Fibroblast of pulmonary artery (primary cell): ENCODE measurements at regions not wholly inside any gene's neighbourhood (a gene's known extent, or its start where the extent isn't known, plus 50 kb on each side); places are given as distances from the start of the nearest gene placed in this dataset.

Experiments
- DNase-seq: peaks from one replicate; pipeline ENCODE4 v3.0.0-alpha.2; 2010; ENCODE audit warnings: low read depth
- H3K4me3 ChIP-seq: replicated peaks from 2 replicates; pipeline ENCODE4 v1.5.1; 2011; ENCODE audit warnings: low read depth, mild to moderate bottlenecking, control low read depth, low read length, moderate library complexity
- TF ChIP-seq, protein P1 (sequence below): IDR thresholded peaks from 2 replicates; pipeline ENCODE4 v1.5.1; 2011; ENCODE audit warnings: mild to moderate bottlenecking, control low read depth, low read length, inconsistent platforms; ENCODE audit errors: missing control alignments

DNA sequence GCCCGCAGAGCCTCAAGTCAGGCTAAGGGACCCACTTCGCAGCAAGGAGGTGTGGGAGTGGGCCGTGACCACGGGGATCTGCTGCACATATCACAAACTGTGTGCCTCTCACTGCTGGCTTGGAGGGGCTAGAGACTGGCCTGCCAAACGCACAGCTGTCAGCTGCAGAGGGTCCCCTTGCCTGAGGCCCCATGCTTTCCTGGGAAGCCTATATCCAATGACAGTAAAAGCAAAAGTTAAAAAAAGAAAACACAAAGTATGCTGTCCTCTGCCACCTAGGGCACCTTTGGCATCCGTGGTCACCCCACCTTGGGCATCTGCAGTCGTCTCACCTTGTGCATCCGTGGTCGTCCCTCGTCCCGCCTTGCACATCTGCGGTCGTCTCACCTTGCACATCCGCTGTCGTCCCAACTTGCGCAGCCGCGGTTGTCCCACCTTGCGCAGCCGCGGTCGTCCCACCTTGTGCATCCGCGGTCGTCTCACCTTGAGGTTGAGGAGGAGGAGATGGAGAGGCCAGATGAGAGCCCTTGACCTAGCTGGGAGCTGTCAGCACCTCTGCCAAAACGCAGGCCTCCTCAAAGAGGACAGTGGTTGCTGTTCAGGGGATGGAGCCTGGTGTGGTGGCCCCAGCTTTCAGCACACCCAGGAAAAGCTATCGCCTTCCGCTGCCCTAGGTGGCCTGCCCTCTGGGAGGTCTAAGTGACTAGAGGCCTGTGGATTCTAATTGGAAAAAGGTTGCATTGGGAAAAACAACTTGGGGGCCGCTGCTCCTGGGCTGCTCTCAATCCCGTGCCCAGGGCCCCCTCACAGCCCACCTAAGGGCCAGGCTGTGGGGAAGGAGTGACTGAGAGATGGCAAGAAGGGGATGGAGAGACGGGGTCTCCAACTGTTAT is 90.5 kb downstream of the MYEOV start:
- H3K4me3 ChIP-seq: no peak overlapping the region
- no peak for DNase-seq
- TF ChIP-seq, protein P1, sequence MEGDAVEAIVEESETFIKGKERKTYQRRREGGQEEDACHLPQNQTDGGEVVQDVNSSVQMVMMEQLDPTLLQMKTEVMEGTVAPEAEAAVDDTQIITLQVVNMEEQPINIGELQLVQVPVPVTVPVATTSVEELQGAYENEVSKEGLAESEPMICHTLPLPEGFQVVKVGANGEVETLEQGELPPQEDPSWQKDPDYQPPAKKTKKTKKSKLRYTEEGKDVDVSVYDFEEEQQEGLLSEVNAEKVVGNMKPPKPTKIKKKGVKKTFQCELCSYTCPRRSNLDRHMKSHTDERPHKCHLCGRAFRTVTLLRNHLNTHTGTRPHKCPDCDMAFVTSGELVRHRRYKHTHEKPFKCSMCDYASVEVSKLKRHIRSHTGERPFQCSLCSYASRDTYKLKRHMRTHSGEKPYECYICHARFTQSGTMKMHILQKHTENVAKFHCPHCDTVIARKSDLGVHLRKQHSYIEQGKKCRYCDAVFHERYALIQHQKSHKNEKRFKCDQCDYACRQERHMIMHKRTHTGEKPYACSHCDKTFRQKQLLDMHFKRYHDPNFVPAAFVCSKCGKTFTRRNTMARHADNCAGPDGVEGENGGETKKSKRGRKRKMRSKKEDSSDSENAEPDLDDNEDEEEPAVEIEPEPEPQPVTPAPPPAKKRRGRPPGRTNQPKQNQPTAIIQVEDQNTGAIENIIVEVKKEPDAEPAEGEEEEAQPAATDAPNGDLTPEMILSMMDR: no peak

DNA sequence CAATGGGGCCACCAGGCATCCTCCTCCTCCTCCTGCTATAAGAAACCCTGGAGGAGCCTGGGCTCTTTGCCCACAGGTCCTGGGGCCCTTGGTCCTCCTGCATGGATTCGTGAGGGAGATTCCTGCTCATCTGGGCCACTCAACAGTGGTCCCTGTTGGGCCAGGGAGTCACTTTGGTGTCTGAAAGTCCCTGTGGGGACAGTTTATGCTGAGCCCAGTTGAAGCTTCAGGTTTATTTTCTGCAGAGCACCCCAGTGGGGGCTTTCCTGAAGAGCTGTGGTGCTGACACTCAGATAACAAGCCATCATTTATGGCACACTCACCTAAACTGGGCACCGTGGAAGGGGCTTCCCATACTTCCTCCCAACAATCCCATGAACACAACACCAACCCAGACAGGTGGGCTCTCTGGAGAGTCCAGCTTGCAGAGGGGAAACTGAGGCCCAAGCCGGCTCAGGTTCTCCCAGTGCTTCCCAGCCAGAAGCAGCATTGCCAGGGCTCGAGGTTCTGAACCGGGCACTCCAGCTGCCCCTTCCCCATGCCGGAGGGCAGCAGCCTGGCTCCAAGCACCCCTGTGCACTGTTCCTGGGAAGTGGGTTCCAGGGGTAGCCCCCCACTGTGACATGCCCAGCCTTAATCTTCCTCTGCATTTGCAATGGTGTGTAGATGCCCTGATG is 91.3 kb downstream of the MYEOV start:
- TF ChIP-seq, protein P1: no peak
- no peak overlapping the region for H3K4me3 ChIP-seq
- DNase-seq: no peak

DNA sequence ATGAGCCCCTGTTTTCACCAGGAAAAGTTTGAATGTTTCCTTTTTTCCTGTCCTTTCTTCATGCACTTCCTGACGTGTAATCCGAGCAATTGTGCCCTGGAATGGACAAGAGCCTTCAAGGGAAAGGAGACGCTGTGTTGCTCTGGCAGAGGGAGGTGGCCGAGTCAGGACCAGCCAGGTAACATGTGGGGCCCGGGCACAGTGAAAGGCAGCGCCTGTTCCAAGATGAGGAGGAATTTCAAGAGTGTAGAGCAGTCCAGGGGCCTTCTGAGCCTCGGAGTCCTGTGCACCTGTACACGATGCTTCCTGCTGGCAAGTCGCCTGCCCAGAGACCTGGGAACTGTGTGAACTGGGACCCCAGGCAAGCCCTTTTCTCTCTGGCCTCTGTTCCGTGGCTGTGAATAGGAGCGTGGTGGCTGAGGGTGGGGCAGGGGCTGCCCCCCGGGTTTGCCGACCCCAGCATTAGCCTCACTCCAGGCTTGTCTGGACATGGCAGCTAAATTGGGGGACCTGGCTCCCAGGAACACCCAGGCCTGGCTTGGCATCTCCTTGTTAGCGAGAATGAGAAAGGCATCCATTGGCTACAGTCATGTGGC is 92.0 kb downstream of the MYEOV start:
- no peak overlapping the region for H3K4me3 ChIP-seq
- TF ChIP-seq, protein P1: no peak
- no peak for DNase-seq

DNA sequence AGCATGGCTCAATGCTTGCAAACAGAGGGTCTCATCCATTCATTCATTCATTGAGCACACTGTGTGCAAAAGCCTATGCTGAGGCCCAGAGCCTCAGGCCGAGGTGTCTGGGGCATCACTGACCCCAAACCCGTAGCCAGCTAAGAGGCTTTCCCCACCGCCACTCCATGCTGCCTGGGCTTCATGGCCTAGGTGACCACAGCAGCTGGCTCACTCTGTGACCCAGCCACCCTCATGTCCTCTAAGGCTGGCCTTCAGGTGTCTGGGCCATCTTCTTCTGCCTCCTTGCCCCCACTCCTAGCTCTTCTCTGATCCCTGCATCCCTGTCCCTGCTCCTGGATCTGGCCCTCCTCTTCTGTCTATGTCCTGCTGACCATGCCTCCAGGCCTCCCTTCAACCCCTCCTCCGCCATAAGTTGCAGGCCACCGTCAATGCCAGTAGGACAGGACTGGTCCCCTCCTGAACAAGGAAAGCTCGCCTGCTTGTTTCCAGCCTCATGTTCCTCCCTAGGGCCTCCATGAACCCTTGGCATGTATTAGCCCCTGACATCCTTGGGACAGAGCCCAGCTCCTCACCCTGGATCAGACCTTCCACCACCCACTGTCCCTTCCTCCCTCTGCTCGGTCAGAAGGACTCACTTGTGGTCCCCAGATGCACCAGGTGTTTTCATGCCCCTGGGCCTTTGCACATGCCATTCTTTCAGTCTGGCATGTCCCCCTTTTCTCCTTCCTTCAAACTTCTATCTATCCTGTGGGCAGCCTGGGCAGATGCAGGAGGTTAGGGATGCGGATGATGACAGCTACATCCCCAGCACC is 92.8 kb downstream of the MYEOV start:
- TF ChIP-seq, protein P1: no peak
- no peak overlapping the region for H3K4me3 ChIP-seq
- no peak for DNase-seq

DNA sequence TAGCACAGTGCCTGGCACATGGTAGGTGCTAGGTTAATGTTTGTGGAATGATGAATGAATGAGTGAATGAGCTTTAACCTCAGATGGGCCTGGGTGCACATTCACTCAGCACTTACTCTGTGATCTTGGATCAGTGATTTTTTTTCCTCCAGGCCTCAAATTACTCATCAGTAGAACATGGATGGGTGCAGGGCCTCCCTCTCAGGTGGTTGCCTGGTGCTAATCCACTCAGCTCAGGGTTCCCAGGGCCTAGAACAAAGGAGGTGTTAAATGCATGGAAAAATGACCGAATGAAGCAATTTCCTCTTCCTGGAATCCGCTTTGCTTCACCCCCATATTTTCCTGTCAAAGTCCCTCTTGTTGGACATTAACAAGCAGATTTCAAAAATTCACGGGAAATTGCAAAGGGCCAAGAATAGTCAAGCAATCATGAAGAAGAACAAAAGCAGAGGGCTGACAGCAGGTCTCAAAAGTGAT is 93.5 kb downstream of the MYEOV start:
- TF ChIP-seq, protein P1: no peak
- DNase-seq: peak; percentile 9
- no peak overlapping the region for H3K4me3 ChIP-seq

DNA sequence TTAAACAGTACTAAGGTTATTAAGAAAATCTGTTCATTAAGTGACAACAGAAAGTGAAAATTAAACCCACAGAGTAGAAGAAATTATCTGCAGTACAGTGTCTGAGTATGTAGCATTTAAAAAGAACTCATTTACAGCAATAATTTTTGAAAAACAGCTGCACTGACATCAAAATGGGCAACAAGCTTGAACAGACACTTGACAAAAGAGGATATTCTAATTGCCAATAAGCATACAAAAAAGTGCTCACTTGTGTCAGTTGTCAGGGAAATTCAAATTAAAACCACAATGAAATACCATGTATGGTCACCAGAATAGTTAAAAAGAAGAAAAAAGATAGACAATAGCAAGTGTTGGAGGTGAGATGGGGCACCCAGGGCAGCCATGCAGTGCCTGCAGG is 93.3 kb upstream of the LINC01488 start:
- no peak overlapping the region for H3K4me3 ChIP-seq
- TF ChIP-seq, protein P1: no peak
- no peak for DNase-seq
